IMR-90 (cell line): ENCODE measurements at regions not wholly inside any gene's neighbourhood (a gene's known extent, or its start where the extent isn't known, plus 50 kb on each side); places are given as distances from the start of the nearest gene placed in this dataset.

Experiments
- BHLHE40 ChIP-seq: fragments of 150-350 bp; IDR thresholded peaks from 2 replicates; pipeline ENCODE4 v1.6.1; 2016; ENCODE audit warnings: mild to moderate bottlenecking, low read depth, low read length
- CEBPB ChIP-seq: IDR thresholded peaks from 2 replicates; pipeline ENCODE4 v1.6.1; 2012; ENCODE audit warnings: low read depth, low read length, improper control_type of control experiment
- CTCF ChIP-seq: conservative IDR thresholded peaks from 2 replicates; pipeline ENCODE4 v1.5.1; 2012; ENCODE audit warnings: mild to moderate bottlenecking, low read depth, low read length, improper control_type of control experiment
- ELK1 ChIP-seq: fragments of 150-350 bp; IDR thresholded peaks from 2 replicates; pipeline ENCODE4 v1.6.1; 2016; ENCODE audit warnings: low read depth, mild to moderate bottlenecking, low read length, moderate library complexity, borderline replicate concordance
- MAZ ChIP-seq: IDR thresholded peaks from 2 replicates; pipeline ENCODE4 v1.6.1; 2012; ENCODE audit warnings: low read depth, mild to moderate bottlenecking, low read length, improper control_type of control experiment, moderate library complexity, borderline replicate concordance
- MXI1 ChIP-seq: IDR thresholded peaks from 2 replicates; pipeline ENCODE4 v1.6.1; 2012; ENCODE audit warnings: low read depth, mild to moderate bottlenecking, low read length, moderate library complexity, borderline replicate concordance
- POLR2A ChIP-seq: IDR thresholded peaks from 2 replicates; pipeline ENCODE4 v1.6.1; 2012; ENCODE audit warnings: mild to moderate bottlenecking, low read depth, low read length
- RAD21 ChIP-seq: IDR thresholded peaks from 2 replicates; pipeline ENCODE4 v1.6.1; 2012; ENCODE audit warnings: low read length, improper control_type of control experiment
- TF ChIP-seq, protein P1 (sequence below): fragments of 150-350 bp; IDR thresholded peaks from 2 replicates; pipeline ENCODE4 v1.6.1; 2017; ENCODE audit warnings: mild to moderate bottlenecking, antibody characterized with exemption, low read length, low read depth

DNA sequence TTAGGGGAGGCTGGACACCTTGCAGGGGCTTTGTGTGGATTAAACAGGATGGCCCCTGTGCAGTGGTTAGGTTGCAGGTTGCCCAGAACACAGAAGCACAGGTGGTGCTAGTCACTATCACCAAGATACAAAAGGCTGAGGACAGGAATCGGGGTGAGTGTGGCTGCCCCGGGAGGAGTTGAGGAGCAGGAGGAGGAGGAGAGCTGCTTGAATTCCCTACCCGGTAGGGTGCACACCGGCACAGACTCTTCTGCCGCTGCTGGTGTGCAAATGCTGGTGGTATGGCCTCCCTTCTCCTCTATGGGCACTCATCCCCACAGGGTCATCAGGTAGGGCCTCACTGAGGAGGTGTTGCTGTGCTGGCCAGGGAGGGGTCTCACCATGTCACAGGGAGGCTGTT lies 67.5 kb upstream of the SMAD6 start:
- TF ChIP-seq CEBPB (no peak), CTCF (no peak), POLR2A (no peak), BHLHE40 (no peak), RAD21 (no peak), MXI1 (no peak), ELK1 (no peak), MAZ (no peak)
- TF ChIP-seq, protein P1, sequence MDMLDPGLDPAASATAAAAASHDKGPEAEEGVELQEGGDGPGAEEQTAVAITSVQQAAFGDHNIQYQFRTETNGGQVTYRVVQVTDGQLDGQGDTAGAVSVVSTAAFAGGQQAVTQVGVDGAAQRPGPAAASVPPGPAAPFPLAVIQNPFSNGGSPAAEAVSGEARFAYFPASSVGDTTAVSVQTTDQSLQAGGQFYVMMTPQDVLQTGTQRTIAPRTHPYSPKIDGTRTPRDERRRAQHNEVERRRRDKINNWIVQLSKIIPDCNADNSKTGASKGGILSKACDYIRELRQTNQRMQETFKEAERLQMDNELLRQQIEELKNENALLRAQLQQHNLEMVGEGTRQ = no peak
